Ishikawa (cell line): ENCODE measurements at regions not wholly inside any gene's neighbourhood (a gene's known extent, or its start where the extent isn't known, plus 50 kb on each side); places are given as distances from the start of the nearest gene placed in this dataset.

Experiments used
- CEBPB ChIP-seq: IDR thresholded peaks from 2 replicates; pipeline ENCODE4 v1.6.1; 2012
- CREB1 ChIP-seq: IDR thresholded peaks from 2 replicates; pipeline ENCODE4 v1.6.1; 2012; ENCODE audit warnings: low read depth
- EGR1 ChIP-seq: IDR thresholded peaks from 2 replicates; pipeline ENCODE4 v1.6.1; 2012
- EP300 ChIP-seq: IDR thresholded peaks from 2 replicates; pipeline ENCODE4 v1.6.1; 2012; ENCODE audit warnings: borderline replicate concordance
- FOXM1 ChIP-seq: IDR thresholded peaks from 2 replicates; pipeline ENCODE4 v1.6.1; 2012; ENCODE audit warnings: low read depth, borderline replicate concordance
- MAX ChIP-seq: IDR thresholded peaks from 2 replicates; pipeline ENCODE4 v1.6.1; 2012
- NFIC ChIP-seq: IDR thresholded peaks from 2 replicates; pipeline ENCODE4 v1.6.1; 2012
- RAD21 ChIP-seq: IDR thresholded peaks from 2 replicates; pipeline ENCODE4 v1.6.1; 2012; ENCODE audit warnings: low read depth
- REST ChIP-seq: IDR thresholded peaks from 2 replicates; pipeline ENCODE4 v1.6.1; 2012; ENCODE audit warnings: low read depth, mild to moderate bottlenecking
- TAF1 ChIP-seq: IDR thresholded peaks from 2 replicates; pipeline ENCODE4 v1.6.1; 2012; ENCODE audit warnings: low read depth, mild to moderate bottlenecking
- TCF12 ChIP-seq: IDR thresholded peaks from 2 replicates; pipeline ENCODE4 v1.6.1; 2012; ENCODE audit warnings: low read depth
- TEAD4 ChIP-seq: IDR thresholded peaks from 2 replicates; pipeline ENCODE4 v1.6.1; 2012
- USF1 ChIP-seq: IDR thresholded peaks from 2 replicates; pipeline ENCODE4 v1.6.1; 2012
- YY1 ChIP-seq: IDR thresholded peaks from 2 replicates; pipeline ENCODE4 v1.6.1; 2012; ENCODE audit warnings: low read depth
- ZBTB7A ChIP-seq: IDR thresholded peaks from 2 replicates; pipeline ENCODE4 v1.6.1; 2012; ENCODE audit warnings: low read depth

GRCh38 chr2:5077479-5078089 is 614.6 kb upstream of the SOX11 start:
- no peak for TF ChIP-seq TCF12
- no peak for TF ChIP-seq EP300
- no peak for TF ChIP-seq USF1
- no peak for TF ChIP-seq REST
- no peak for TF ChIP-seq TEAD4
- no peak for TF ChIP-seq FOXM1
- no peak for TF ChIP-seq TAF1
- no peak for TF ChIP-seq ZBTB7A
- TF ChIP-seq CREB1 = no peak
- no peak for TF ChIP-seq YY1
- no peak for TF ChIP-seq RAD21
- TF ChIP-seq EGR1 = no peak
- TF ChIP-seq MAX = no peak
- TF ChIP-seq NFIC = no peak
- no peak for TF ChIP-seq CEBPB

GRCh38 chr2:5083402-5083801 is 608.8 kb upstream of the SOX11 start:
- TF ChIP-seq USF1 = no peak
- no peak for TF ChIP-seq FOXM1
- no peak for TF ChIP-seq NFIC
- no peak for TF ChIP-seq EGR1
- TF ChIP-seq MAX = no peak
- no peak for TF ChIP-seq YY1
- no peak for TF ChIP-seq TEAD4
- TF ChIP-seq TCF12 = no peak
- no peak for TF ChIP-seq RAD21
- TF ChIP-seq TAF1 = no peak
- no peak for TF ChIP-seq CREB1
- TF ChIP-seq EP300 = no peak
- no peak for TF ChIP-seq REST
- no peak for TF ChIP-seq ZBTB7A
- TF ChIP-seq CEBPB = no peak

- TF ChIP-seq RAD21 = no peak
- no peak for TF ChIP-seq EGR1
- TF ChIP-seq TCF12 = no peak
- TF ChIP-seq TEAD4 = no peak
- TF ChIP-seq ZBTB7A = no peak
- TF ChIP-seq EP300 = no peak
- no peak for TF ChIP-seq YY1
- TF ChIP-seq REST = no peak
- TF ChIP-seq TAF1 = no peak
- TF ChIP-seq MAX = no peak
- TF ChIP-seq FOXM1 = no peak
- no peak for TF ChIP-seq CREB1
- no peak for TF ChIP-seq CEBPB
- no peak for TF ChIP-seq USF1
- TF ChIP-seq NFIC = no peak
These were observed 602.8 kb upstream of the SOX11 start for GRCh38 chr2:5089409-5089808.

- TF ChIP-seq EGR1 (no peak), YY1 (no peak), CREB1 (no peak), ZBTB7A (no peak), USF1 (no peak), RAD21 (no peak), FOXM1 (no peak), REST (no peak), MAX (no peak), NFIC (no peak), TAF1 (no peak), TCF12 (no peak)
These were observed 599.1 kb upstream of the SOX11 start for GRCh38 chr2:5093056-5093455.
